ENCODE measurements at regions not wholly inside any gene's neighbourhood (a gene's known extent, or its start where the extent isn't known, plus 50 kb on each side); places are given as distances from the start of the nearest gene placed in this dataset.

- 88% methylated on average over 5 of the region's 6 CpGs for WGBS (ENCODE audit: insufficient coverage)
- no peaks in the 10 kb centered on the region for H3K36me3 Mint-ChIP-seq
- Histone ChIP-seq H3K4me1 (ENCODE audit: control insufficient read depth, insufficient read depth, low read length) (no peaks in the 10 kb centered on the region), H3K9me3 (ENCODE audit: control insufficient read depth, insufficient read depth, low read length) (no peaks in the 10 kb centered on the region), H3K27ac (ENCODE audit: low read length) (no peak overlapping the region), H3K4me3 (ENCODE audit: low read length) (no peak overlapping the region), H3K36me3 (ENCODE audit: control insufficient read depth, insufficient read depth, low read length) (no peaks in the 10 kb centered on the region), H3K27me3 (ENCODE audit: control insufficient read depth, insufficient read depth, low read length) (no peaks in the 10 kb centered on the region)
- ATAC-seq (no peak), DNase-seq (no peak)
- peaks cover 9 to 27% of the 10 kb centered on the region in 2 donors for H3K9me3 Mint-ChIP-seq
- H3K27ac Mint-ChIP-seq, result no peak overlapping the region
- intact Hi-C loops (cut with micrococcal nuclease), result no loop called here
- no peaks in the 10 kb centered on the region for H3K4me1 Mint-ChIP-seq
- no peak overlapping the region for H3K4me3 Mint-ChIP-seq
- no peak for TF ChIP-seq CTCF (IDR thresholded peaks at IDR 0.05)
- H3K27me3 Mint-ChIP-seq (ENCODE audit: low read depth in 2 of 2), result no peaks in the 10 kb centered on the region
Observed at GRCh38 chr18:4547126-4547525, 92.0 kb upstream of the DLGAP1 start.

DNA sequence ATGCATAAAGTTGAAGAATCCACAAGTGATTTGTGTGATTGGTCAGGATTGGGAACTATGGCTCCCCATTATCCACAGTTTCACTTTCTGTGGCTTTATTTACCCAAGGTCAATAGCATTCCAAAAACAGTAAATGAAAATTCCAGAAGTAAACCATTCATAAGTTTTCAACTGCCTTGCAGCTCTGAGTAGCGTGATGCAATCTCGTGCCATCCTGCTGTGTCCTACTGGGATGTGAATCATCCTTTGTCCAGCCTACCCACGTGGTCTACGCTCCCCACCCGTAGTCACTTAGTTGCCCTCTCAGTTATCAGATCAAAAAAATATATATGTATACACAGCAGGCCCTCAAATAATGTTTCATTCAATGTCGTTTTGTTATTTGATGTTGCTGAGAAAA, 89.0 kb upstream of the DLGAP1 start:
- no peaks in the 10 kb centered on the region for H3K27me3 Mint-ChIP-seq (ENCODE audit: low read depth in 2 of 2)
- H3K27ac ChIP-seq (ENCODE audit: low read length), result no peak overlapping the region
- peaks cover under 1% of the 10 kb centered on the region for H3K36me3 Mint-ChIP-seq
- no peaks in the 10 kb centered on the region for H3K27me3 ChIP-seq (ENCODE audit: control insufficient read depth, insufficient read depth, low read length)
- H3K36me3 ChIP-seq (ENCODE audit: control insufficient read depth, insufficient read depth, low read length), result no peaks in the 10 kb centered on the region
- intact Hi-C loops (cut with micrococcal nuclease), result no loop called here
- no peaks in the 10 kb centered on the region for H3K9me3 ChIP-seq (ENCODE audit: control insufficient read depth, insufficient read depth, low read length)
- peaks cover 6 to 24% of the 10 kb centered on the region in 2 donors for H3K9me3 Mint-ChIP-seq
- no peaks in the 10 kb centered on the region for H3K4me1 Mint-ChIP-seq
- ATAC-seq (no peak), DNase-seq (no peak)
- no peak overlapping the region for H3K4me3 ChIP-seq (ENCODE audit: low read length)
- 85% methylated on average over 5 of the region's 6 CpGs for WGBS (ENCODE audit: insufficient coverage)
- TF ChIP-seq CTCF (IDR thresholded peaks at IDR 0.05), result no peak
- H3K27ac Mint-ChIP-seq, result no peak overlapping the region
- no peak overlapping the region for H3K4me3 Mint-ChIP-seq
- no peaks in the 10 kb centered on the region for H3K4me1 ChIP-seq (ENCODE audit: control insufficient read depth, insufficient read depth, low read length)

DNA sequence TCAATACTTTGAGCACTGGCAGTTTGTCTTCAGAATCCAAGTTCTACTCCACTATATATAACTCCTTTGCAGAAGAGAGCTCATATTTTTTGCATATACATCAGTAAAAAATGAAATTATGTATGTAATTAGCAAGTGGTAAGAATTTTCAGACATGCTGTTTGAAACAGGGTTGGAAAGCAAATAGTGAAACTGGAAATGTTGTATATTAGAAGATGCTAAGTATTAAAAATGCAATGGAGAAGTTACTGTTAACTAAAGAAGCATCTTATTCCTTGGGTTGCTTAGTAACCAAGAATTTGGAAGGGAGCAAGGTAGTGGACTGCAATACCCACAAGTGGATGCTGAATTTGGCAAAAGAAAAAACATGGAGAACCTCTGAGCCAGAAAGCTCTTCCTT, 88.6 kb upstream of the DLGAP1 start:
- no peaks in the 10 kb centered on the region for H3K4me1 Mint-ChIP-seq
- no peak for DNase-seq
- Histone ChIP-seq H3K4me3 (ENCODE audit: low read length) (no peak overlapping the region), H3K36me3 (ENCODE audit: control insufficient read depth, insufficient read depth, low read length) (no peaks in the 10 kb centered on the region), H3K27me3 (ENCODE audit: control insufficient read depth, insufficient read depth, low read length) (no peaks in the 10 kb centered on the region), H3K9me3 (ENCODE audit: control insufficient read depth, insufficient read depth, low read length) (no peaks in the 10 kb centered on the region), H3K27ac (ENCODE audit: low read length) (no peak overlapping the region), H3K4me1 (ENCODE audit: control insufficient read depth, insufficient read depth, low read length) (no peaks in the 10 kb centered on the region)
- no peak overlapping the region for H3K4me3 Mint-ChIP-seq
- no peaks in the 10 kb centered on the region for H3K27me3 Mint-ChIP-seq (ENCODE audit: low read depth in 2 of 2)
- TF ChIP-seq CTCF (IDR thresholded peaks at IDR 0.05), result no peak
- intact Hi-C loops (cut with micrococcal nuclease), result no loop called here
- no peak overlapping the region for H3K27ac Mint-ChIP-seq
- peaks cover 4% of the 10 kb centered on the region for H3K36me3 Mint-ChIP-seq
- peaks cover 8 to 28% of the 10 kb centered on the region in 2 donors for H3K9me3 Mint-ChIP-seq
- no peak for ATAC-seq

DNA sequence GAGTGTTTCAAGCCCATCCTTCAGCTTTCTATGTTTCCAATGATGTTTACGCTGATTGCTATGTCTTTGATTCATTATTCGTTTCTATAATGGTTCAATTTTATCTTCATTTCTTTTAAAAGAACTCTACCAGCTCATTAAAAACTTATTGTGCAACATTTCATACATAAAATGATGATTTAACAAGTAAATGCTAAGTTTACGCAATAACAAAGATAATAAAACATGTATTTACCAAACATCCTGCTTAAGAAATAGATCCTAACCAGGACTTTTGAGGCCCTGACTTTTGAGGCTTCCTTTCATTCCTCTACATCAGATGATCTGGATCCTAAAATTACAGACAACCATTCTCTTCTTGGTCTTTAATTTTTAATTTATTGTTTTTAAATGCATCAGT, 86.5 kb upstream of the DLGAP1 start:
- peaks cover 5% of the 10 kb centered on the region for H3K9me3 ChIP-seq (ENCODE audit: control insufficient read depth, insufficient read depth, low read length)
- H3K4me3 ChIP-seq (ENCODE audit: low read length), result no peak overlapping the region
- H3K4me1 ChIP-seq (ENCODE audit: control insufficient read depth, insufficient read depth, low read length), result no peaks in the 10 kb centered on the region
- no peak for DNase-seq
- no peak overlapping the region for H3K27ac Mint-ChIP-seq
- no peaks in the 10 kb centered on the region for H3K36me3 ChIP-seq (ENCODE audit: control insufficient read depth, insufficient read depth, low read length)
- H3K27ac ChIP-seq (ENCODE audit: low read length), result no peak overlapping the region
- intact Hi-C loops (cut with micrococcal nuclease), result no loop called here
- no peaks in the 10 kb centered on the region for H3K4me1 Mint-ChIP-seq
- peaks cover 8% of the 10 kb centered on the region for H3K36me3 Mint-ChIP-seq
- no peak for ATAC-seq
- WGBS (ENCODE audit: insufficient coverage), result 100% methylated on average over 3 of the region's 3 CpGs
- no peaks in the 10 kb centered on the region for H3K27me3 Mint-ChIP-seq (ENCODE audit: low read depth in 2 of 2)
- no peak for TF ChIP-seq CTCF (IDR thresholded peaks at IDR 0.05)
- no peaks in the 10 kb centered on the region for H3K27me3 ChIP-seq (ENCODE audit: control insufficient read depth, insufficient read depth, low read length)
- H3K9me3 Mint-ChIP-seq, result peaks cover 7 to 36% of the 10 kb centered on the region in 2 donors
- no peak overlapping the region for H3K4me3 Mint-ChIP-seq

All from natural killer cell (primary cell).